Astrocyte (in vitro differentiated cells and primary cell): ENCODE measurements at regions not wholly inside any gene's neighbourhood (a gene's known extent, or its start where the extent isn't known, plus 50 kb on each side); places are given as distances from the start of the nearest gene placed in this dataset.

ENCODE experiments used
- DNase-seq: peaks from one replicate; pipeline ENCODE4 v3.0.0-alpha.2; 2010; ENCODE audit warnings: low read depth
- FAIRE-seq: peaks from 2 replicates; lab custom pipeline; 2011; peaks lifted over from hg19 to GRCh38; lab: Jason Lieb, UNC
- H2AFZ ChIP-seq: 2 replicates; pipeline ENCODE4 v1.6.0; 2012; ENCODE audit warnings: low read depth, low read length, inconsistent platforms
- H3K27ac ChIP-seq: 2 replicates; pipeline ENCODE4 v1.5.1; 2011; ENCODE audit warnings: low read depth, low read length, inconsistent platforms
- H3K27me3 ChIP-seq: 2 replicates; pipeline ENCODE4 v1.6.0; 2011; ENCODE audit warnings: low read length, inconsistent platforms; ENCODE audit not compliant: insufficient read depth
- H3K36me3 ChIP-seq: 2 replicates; pipeline ENCODE4 v1.5.1; 2011; ENCODE audit warnings: low read length, inconsistent platforms; ENCODE audit not compliant: insufficient read depth
- H3K4me1 ChIP-seq: 2 replicates; pipeline ENCODE4 v1.5.1; 2011; ENCODE audit warnings: low read length, inconsistent platforms; ENCODE audit not compliant: insufficient read depth
- H3K4me2 ChIP-seq: 2 replicates; pipeline ENCODE4 v1.6.0; 2012; ENCODE audit warnings: low read length, inconsistent platforms
- H3K4me3 ChIP-seq: 2 replicates; pipeline ENCODE4 v1.5.1; 2011; ENCODE audit warnings: low read depth, mild to moderate bottlenecking, low read length, inconsistent platforms; ENCODE audit not compliant: insufficient read depth
- H3K79me2 ChIP-seq: 2 replicates; pipeline ENCODE4 v1.6.0; 2012; ENCODE audit warnings: mild to moderate bottlenecking, low read length, inconsistent platforms; ENCODE audit not compliant: insufficient read depth
- H3K9ac ChIP-seq: 2 replicates; pipeline ENCODE4 v1.6.0; 2012; ENCODE audit warnings: mild to moderate bottlenecking, low read length, inconsistent platforms
- H3K9me3 ChIP-seq: 2 replicates; pipeline ENCODE4 v1.5.1; 2012; ENCODE audit warnings: low read depth, mild to moderate bottlenecking, low read length, inconsistent platforms; ENCODE audit not compliant: insufficient read depth
- H4K20me1 ChIP-seq: 2 replicates; pipeline ENCODE4 v1.6.0; 2012; ENCODE audit warnings: low read length, inconsistent platforms; ENCODE audit not compliant: insufficient read depth
- H3K27ac Mint-ChIP-seq: one replicate; pipeline ENCODE4 v1.8.0; 2021; ENCODE audit warnings: mild to moderate bottlenecking, mixed read lengths; ENCODE audit not compliant: unreplicated experiment
- H3K27me3 Mint-ChIP-seq: one replicate; pipeline ENCODE4 v1.8.0; 2021; ENCODE audit warnings: low read depth, mixed read lengths; ENCODE audit not compliant: unreplicated experiment
- H3K36me3 Mint-ChIP-seq: one replicate; pipeline ENCODE4 v1.8.0; 2021; ENCODE audit warnings: low read depth, mixed read lengths; ENCODE audit not compliant: unreplicated experiment
- H3K4me1 Mint-ChIP-seq: one replicate; pipeline ENCODE4 v1.8.0; 2021; ENCODE audit warnings: low read depth, mixed read lengths; ENCODE audit not compliant: unreplicated experiment
- H3K4me3 Mint-ChIP-seq: one replicate; pipeline ENCODE4 v1.8.0; 2021; ENCODE audit warnings: mild to moderate bottlenecking, moderate library complexity, mixed read lengths; ENCODE audit not compliant: unreplicated experiment
- H3K9me3 Mint-ChIP-seq: one replicate; pipeline ENCODE4 v1.8.0; 2021; ENCODE audit warnings: mild to moderate bottlenecking, mixed read lengths; ENCODE audit not compliant: unreplicated experiment
- CTCF ChIP-seq: IDR thresholded peaks from 2 replicates; pipeline ENCODE4 v1.5.1; 2011; ENCODE audit warnings: low read depth, mild to moderate bottlenecking, inconsistent platforms, low read length, moderate library complexity; ENCODE audit not compliant: insufficient read depth
- EZH2 ChIP-seq: IDR thresholded peaks from 2 replicates; pipeline ENCODE4 v1.6.1; 2012; ENCODE audit warnings: mild to moderate bottlenecking, low read length, inconsistent platforms; ENCODE audit not compliant: insufficient read depth

DNA sequence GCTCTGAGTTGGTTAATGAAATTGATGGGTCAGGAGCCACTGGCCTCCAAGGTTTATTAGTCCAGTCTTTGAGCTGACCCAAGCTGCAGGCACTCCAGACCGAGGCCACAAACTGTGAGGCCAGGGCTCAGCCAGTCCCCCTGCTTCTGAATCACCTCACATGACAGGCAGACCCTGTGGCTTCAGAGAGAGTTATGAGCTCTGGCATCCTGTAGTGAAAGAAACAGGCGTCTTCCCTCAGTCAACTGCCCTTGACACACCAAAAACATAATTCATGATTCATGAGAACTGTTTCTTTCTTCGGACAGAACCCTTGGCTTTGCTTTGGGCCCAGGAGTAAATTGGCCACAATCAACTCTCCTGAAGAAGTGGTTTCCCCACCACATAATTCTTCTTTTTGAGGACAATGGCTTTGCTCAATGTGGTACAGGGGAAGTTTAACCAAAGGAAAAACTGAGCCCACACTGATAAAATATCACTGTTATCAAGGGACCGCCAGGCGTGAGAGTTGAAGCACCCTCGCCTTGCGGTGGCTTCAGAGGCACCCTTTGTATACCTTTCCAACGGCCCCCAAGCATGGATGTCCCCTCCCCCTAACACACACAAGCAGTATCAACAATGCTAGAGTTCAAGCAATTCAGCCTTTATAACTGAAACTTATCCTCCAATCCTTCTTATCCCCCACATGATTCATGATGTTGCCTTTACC, 226.9 kb downstream of the CYRIA start:
- H3K27ac Mint-ChIP-seq, result no peak overlapping the region
- FAIRE-seq, result no peak
- H3K4me3 ChIP-seq, result no peak overlapping the region

GRCh38 chr2:16437189-16437588, 228.4 kb downstream of the CYRIA start:
- no peak overlapping the region for H3K9ac ChIP-seq

More for the DNA sequence above, 226.9 kb downstream of the CYRIA start:
- H3K36me3 Mint-ChIP-seq, result peaks cover 2% of the 10 kb centered on the region
- H3K9me3 ChIP-seq, result peaks cover 3% of the 10 kb centered on the region
- no peak overlapping the region for H2AFZ ChIP-seq
- H3K36me3 ChIP-seq, result no peaks in the 10 kb centered on the region
- H3K4me2 ChIP-seq, result no peak overlapping the region
- H3K4me3 Mint-ChIP-seq, result no peak overlapping the region
- H3K4me1 Mint-ChIP-seq, result peaks cover 8% of the 10 kb centered on the region
- no peak overlapping the region for H3K9ac ChIP-seq
- TF ChIP-seq CTCF (no peak), EZH2 (no peak)
- peaks cover under 1% of the 10 kb centered on the region for H3K27me3 Mint-ChIP-seq
- no peaks in the 10 kb centered on the region for H3K4me1 ChIP-seq
- H4K20me1 ChIP-seq, result no peaks in the 10 kb centered on the region
- H3K79me2 ChIP-seq, result no peaks in the 10 kb centered on the region
- H3K27ac ChIP-seq, result no peak overlapping the region
- H3K27me3 ChIP-seq, result no peaks in the 10 kb centered on the region
- H3K9me3 Mint-ChIP-seq, result peaks cover 3% of the 10 kb centered on the region
- DNase-seq, result no peak

More at GRCh38 chr2:16437189-16437588, 228.4 kb downstream of the CYRIA start:
- FAIRE-seq (no peak), DNase-seq (no peak)
- H3K27ac ChIP-seq, result no peak overlapping the region
- H3K4me3 ChIP-seq, result no peak overlapping the region
- H2AFZ ChIP-seq, result no peak overlapping the region
- Mint-ChIP-seq H3K4me1 (peaks cover 8% of the 10 kb centered on the region), H3K36me3 (peaks cover 2% of the 10 kb centered on the region), H3K27ac (no peak overlapping the region), H3K4me3 (no peak overlapping the region), H3K27me3 (peaks cover 7% of the 10 kb centered on the region), H3K9me3 (peaks cover 3% of the 10 kb centered on the region)
- peaks cover 3% of the 10 kb centered on the region for H3K9me3 ChIP-seq
- H4K20me1 ChIP-seq, result no peaks in the 10 kb centered on the region
- H3K4me2 ChIP-seq, result no peak overlapping the region
- TF ChIP-seq CTCF (no peak), EZH2 (no peak)
- H3K27me3 ChIP-seq, result no peaks in the 10 kb centered on the region
- H3K36me3 ChIP-seq, result no peaks in the 10 kb centered on the region
- H3K79me2 ChIP-seq, result no peaks in the 10 kb centered on the region
- no peaks in the 10 kb centered on the region for H3K4me1 ChIP-seq
